ENCODE measurements at regions not wholly inside any gene's neighbourhood (a gene's known extent, or its start where the extent isn't known, plus 50 kb on each side); places are given as distances from the start of the nearest gene placed in this dataset.

DNA sequence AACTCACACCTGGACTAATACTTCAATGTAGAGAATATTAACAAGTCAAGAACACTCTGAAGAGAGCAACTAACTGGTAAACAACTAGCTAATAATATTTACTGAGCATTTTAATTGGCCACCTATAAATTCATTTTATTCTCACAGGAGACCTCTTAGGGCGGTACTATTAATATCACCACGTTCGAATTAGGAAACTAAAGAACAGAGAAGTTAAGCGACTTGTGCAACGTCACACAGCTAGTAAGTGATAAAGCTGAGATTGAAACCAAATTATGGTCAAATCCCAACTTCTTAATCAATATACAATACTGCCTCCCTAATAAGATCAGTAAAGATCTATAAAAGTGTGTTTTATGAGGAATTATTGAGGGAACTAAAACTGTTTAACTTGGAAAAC lies 1034.3 kb upstream of the POU3F3 start:
- TF ChIP-seq CTCF (IDR thresholded peaks at IDR 0.05) (no peak), POLR2A (IDR thresholded peaks at IDR 0.05) (no peak)
